IMR-90 (cell line): ENCODE measurements at regions not wholly inside any gene's neighbourhood (a gene's known extent, or its start where the extent isn't known, plus 50 kb on each side); places are given as distances from the start of the nearest gene placed in this dataset.

Source experiments
- ATAC-seq: fragments of 200-7000 bp; cut with Tn5 transposase; 2 replicates; pipeline ENCODE4 v1.9.1; 2020; ENCODE audit warnings: low read depth, mild to moderate bottlenecking, moderate library complexity
- BruUV-seq: library from RNA; stranded (reverse); fragments of 400-500 nt; replicated peaks from 2 replicates; lab custom pipeline; 2021; lab: Mats Ljungman, UMichigan
- CTCF ChIA-PET: fragments of 300-600 bp; formaldehyde crosslinking; extraction: SDS; loops from one replicate; lab custom pipeline; 2021; ENCODE audit warnings: antibody characterized with exemption; lab: Yijun Ruan, JAX
- POLR2A ChIA-PET: fragments of 300-600 bp; sonication (Branson Sonifier 250); formaldehyde crosslinking; loops from one replicate; lab custom pipeline; 2022; ENCODE audit warnings: antibody characterized with exemption; ENCODE audit not compliant: unreplicated experiment; lab: Charles Lee
- DNase-seq: peaks from one replicate; pipeline ENCODE4 v3.0.0; 2013
- H2AFZ ChIP-seq: replicated peaks from 2 replicates; pipeline ENCODE3; 2013; ENCODE audit warnings: low read length, mild to moderate bottlenecking; ENCODE audit not compliant: poor library complexity
- H2AK5ac ChIP-seq: 2 replicates; pipeline ENCODE4 v1.6.1; 2013; ENCODE audit warnings: low read depth, low read length, inconsistent platforms
- H2AK9ac ChIP-seq: replicated peaks from 2 replicates; pipeline ENCODE3; 2013; ENCODE audit warnings: mild to moderate bottlenecking, low read depth, low read length, moderate library complexity; ENCODE audit not compliant: poor library complexity
- H2BK120ac ChIP-seq: 2 replicates; pipeline ENCODE4 v1.6.1; 2013; ENCODE audit warnings: low read depth, low read length, inconsistent platforms
- H2BK15ac ChIP-seq: 3 replicates; pipeline ENCODE4 v1.6.1; 2013; ENCODE audit warnings: low read depth, low read length, inconsistent platforms
- H2BK20ac ChIP-seq: 2 replicates; pipeline ENCODE4 v1.6.1; 2013; ENCODE audit warnings: low read depth, mild to moderate bottlenecking, inconsistent platforms, low read length, moderate library complexity
- H2BK5ac ChIP-seq: 2 replicates; pipeline ENCODE4 v1.6.1; 2013; ENCODE audit warnings: mild to moderate bottlenecking, low read depth, low read length, inconsistent platforms; ENCODE audit not compliant: poor library complexity, severe bottlenecking
- H3K14ac ChIP-seq: replicated peaks from 2 replicates; pipeline ENCODE4 v1.6.1; 2013; ENCODE audit warnings: low read depth, low read length, inconsistent platforms
- H3K18ac ChIP-seq: 2 replicates; pipeline ENCODE4 v1.6.1; 2013; ENCODE audit warnings: low read depth, low read length, control low read depth
- H3K23ac ChIP-seq: 2 replicates; pipeline ENCODE4 v1.6.1; 2013; ENCODE audit warnings: low read depth, low read length, inconsistent platforms
- H3K27ac ChIP-seq: 2 replicates; pipeline ENCODE4 v1.5.1; 2013; ENCODE audit warnings: mild to moderate bottlenecking, control low read depth, low read length; ENCODE audit not compliant: insufficient read depth
- H3K27me3 ChIP-seq: 2 replicates; pipeline ENCODE4 v1.6.1; 2013; ENCODE audit warnings: low read length; ENCODE audit not compliant: control insufficient read depth, insufficient read depth
- H3K36me3 ChIP-seq: 2 replicates; pipeline ENCODE4 v1.6.1; 2013; ENCODE audit warnings: low read length, mixed read lengths; ENCODE audit not compliant: control insufficient read depth, insufficient read depth
- H3K4ac ChIP-seq: 2 replicates; pipeline ENCODE4 v1.6.1; 2013; ENCODE audit warnings: low read depth, low read length, inconsistent platforms
- H3K4me1 ChIP-seq: 2 replicates; pipeline ENCODE4 v1.6.1; 2013; ENCODE audit warnings: low read length, mixed read lengths; ENCODE audit not compliant: control insufficient read depth, insufficient read depth
- H3K4me2 ChIP-seq: 2 replicates; pipeline ENCODE4 v1.6.1; 2013; ENCODE audit warnings: low read depth, mild to moderate bottlenecking, control low read depth, low read length, moderate library complexity
- H3K4me3 ChIP-seq: 2 replicates; pipeline ENCODE4 v1.5.1; 2013; ENCODE audit warnings: low read depth, mild to moderate bottlenecking, control low read depth, low read length, moderate library complexity; ENCODE audit not compliant: insufficient read depth
- H3K56ac ChIP-seq: 2 replicates; pipeline ENCODE4 v1.6.1; 2013; ENCODE audit warnings: low read length, inconsistent platforms; ENCODE audit not compliant: insufficient read depth; ENCODE audit errors: extremely low read depth
- H3K79me1 ChIP-seq, 2 experiments: 2 replicates each; pipeline ENCODE4 v1.6.1; 2013; ENCODE audit warnings: low read length in 2 of 2, inconsistent platforms in 1 of 2, low read depth in 1 of 2
- H3K9ac ChIP-seq: 2 replicates; pipeline ENCODE4 v1.6.1; 2013; ENCODE audit warnings: low read depth, low read length, control low read depth
- H3K9me1 ChIP-seq: 2 replicates; pipeline ENCODE4 v1.6.1; 2013; ENCODE audit warnings: low read length, inconsistent platforms; ENCODE audit not compliant: insufficient read depth
- H3K9me3 ChIP-seq: 2 replicates; pipeline ENCODE4 v1.6.1; 2013; ENCODE audit warnings: low read length; ENCODE audit not compliant: control insufficient read depth, insufficient read depth
- H4K20me1 ChIP-seq: 2 replicates; pipeline ENCODE4 v1.6.1; 2013; ENCODE audit warnings: low read length, inconsistent platforms; ENCODE audit not compliant: insufficient read depth
- H4K5ac ChIP-seq: 2 replicates; pipeline ENCODE4 v1.6.1; 2013; ENCODE audit warnings: mild to moderate bottlenecking, low read depth, low read length, control low read depth
- H4K8ac ChIP-seq, 2 experiments: 2 replicates each; pipeline ENCODE4 v1.6.1; 2013; ENCODE audit warnings: low read depth in 2 of 2, low read length in 2 of 2, control low read depth in 1 of 2, inconsistent platforms in 1 of 2
- H4K91ac ChIP-seq: 2 replicates; pipeline ENCODE4 v1.6.1; 2013; ENCODE audit warnings: low read depth, low read length, inconsistent platforms; ENCODE audit not compliant: insufficient read depth
- BHLHE40 ChIP-seq: fragments of 150-350 bp; IDR thresholded peaks from 2 replicates; pipeline ENCODE4 v1.6.1; 2016; ENCODE audit warnings: mild to moderate bottlenecking, low read depth, low read length
- CEBPB ChIP-seq: IDR thresholded peaks from 2 replicates; pipeline ENCODE4 v1.6.1; 2012; ENCODE audit warnings: low read depth, low read length, improper control_type of control experiment
- CHD1 ChIP-seq: IDR thresholded peaks from 2 replicates; pipeline ENCODE4 v1.6.1; 2012; ENCODE audit warnings: low read depth, low read length, improper control_type of control experiment
- FOS ChIP-seq: fragments of 150-350 bp; IDR thresholded peaks from 2 replicates; pipeline ENCODE4 v1.6.1; 2016; ENCODE audit warnings: low read depth, low read length
- MAFK ChIP-seq: IDR thresholded peaks from 2 replicates; pipeline ENCODE4 v1.6.1; 2012; ENCODE audit warnings: low read depth, low read length, improper control_type of control experiment
- MAZ ChIP-seq: IDR thresholded peaks from 2 replicates; pipeline ENCODE4 v1.6.1; 2012; ENCODE audit warnings: low read depth, mild to moderate bottlenecking, low read length, improper control_type of control experiment, moderate library complexity, borderline replicate concordance
- MXI1 ChIP-seq: IDR thresholded peaks from 2 replicates; pipeline ENCODE4 v1.6.1; 2012; ENCODE audit warnings: low read depth, mild to moderate bottlenecking, low read length, moderate library complexity, borderline replicate concordance
- NFE2L2 ChIP-seq: fragments of 150-350 bp; IDR thresholded peaks from 2 replicates; pipeline ENCODE4 v1.6.1; 2016; ENCODE audit warnings: low read depth, mild to moderate bottlenecking, low read length
- POLR2A ChIP-seq: IDR thresholded peaks from 2 replicates; pipeline ENCODE4 v1.6.1; 2012; ENCODE audit warnings: mild to moderate bottlenecking, low read depth, low read length
- RAD21 ChIP-seq: IDR thresholded peaks from 2 replicates; pipeline ENCODE4 v1.6.1; 2012; ENCODE audit warnings: low read length, improper control_type of control experiment
- RCOR1 ChIP-seq: IDR thresholded peaks from 2 replicates; pipeline ENCODE4 v1.6.1; 2012; ENCODE audit warnings: mild to moderate bottlenecking, low read length, improper control_type of control experiment; ENCODE audit not compliant: insufficient replicate concordance
- RFX5 ChIP-seq: IDR thresholded peaks from 2 replicates; pipeline ENCODE4 v1.8.0; 2012; ENCODE audit warnings: low read depth, mild to moderate bottlenecking, low read length, moderate library complexity
- SMC3 ChIP-seq: fragments of 150-350 bp; IDR thresholded peaks from 2 replicates; pipeline ENCODE4 v1.6.1; 2016; ENCODE audit warnings: low read depth, mild to moderate bottlenecking, antibody characterized with exemption, low read length, moderate library complexity
- USF2 ChIP-seq: fragments of 150-350 bp; IDR thresholded peaks from 2 replicates; pipeline ENCODE4 v1.6.1; 2017; ENCODE audit warnings: mild to moderate bottlenecking, antibody characterized with exemption, low read length, low read depth
- dilution Hi-C: fragments of 300-500 bp; cut with HindIII; formaldehyde crosslinking; loops from one replicate; pipeline ENCODE4 v1.14.3; 2018; ENCODE audit warnings: low sequenced_read_pairs; ENCODE audit not compliant: unreplicated experiment
- in situ Hi-C: fragments of 300-500 bp; cut with MboI; formaldehyde crosslinking; loops from 3 replicates; pipeline ENCODE4 v1.14.3; 2019; ENCODE audit warnings: low sequenced_read_pairs, inconsistent platforms, mixed read lengths
- intact Hi-C: fragments of 100-400 bp; cut with micrococcal nuclease; formaldehyde crosslinking; loops from 2 replicates; pipeline ENCODE4 v1.10.0; 2022
- TF ChIP-seq, protein P1 (sequence below): fragments of 150-350 bp; IDR thresholded peaks from 2 replicates; pipeline ENCODE4 v1.6.1; 2016; ENCODE audit warnings: low read depth, mild to moderate bottlenecking, low read length, moderate library complexity, borderline replicate concordance
- TF ChIP-seq, protein P2 (sequence below): conservative IDR thresholded peaks from 2 replicates; pipeline ENCODE4 v1.5.1; 2012; ENCODE audit warnings: mild to moderate bottlenecking, low read depth, low read length, improper control_type of control experiment

DNA sequence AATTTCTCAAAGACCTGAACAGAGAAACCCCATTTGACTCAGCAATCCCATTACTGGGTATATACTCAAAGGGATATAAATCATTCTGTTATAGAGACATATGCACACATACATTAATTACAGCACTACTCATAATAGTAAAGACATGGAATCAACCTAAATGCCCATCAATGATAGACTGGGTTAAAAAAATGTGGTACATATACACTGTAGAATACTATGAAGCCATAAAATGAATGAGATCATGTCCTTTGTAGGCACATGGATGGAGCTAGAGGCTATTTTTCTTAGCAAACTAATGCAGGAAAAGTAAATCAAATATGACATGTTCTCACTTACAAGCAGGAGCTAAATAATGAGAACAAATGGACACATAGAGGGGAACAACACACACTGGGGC is 303.8 kb downstream of the BTG1 start:
- H3K36me3 ChIP-seq: no peaks in the 10 kb centered on the region
- CTCF ChIA-PET: no interaction called here
- no peak overlapping the region for H2AFZ ChIP-seq

More for the DNA sequence above, 303.8 kb downstream of the BTG1 start:
- Histone ChIP-seq H3K18ac (no peak overlapping the region), H2AK9ac (no peak overlapping the region), H4K5ac (no peak overlapping the region), H3K14ac (no peak overlapping the region), H3K4ac (no peak overlapping the region), H4K91ac (no peak overlapping the region), H3K4me3 (no peak overlapping the region), H3K9me1 (no peaks in the 10 kb centered on the region), H3K27ac (no peak overlapping the region), H2BK120ac (no peak overlapping the region), H3K4me1 (no peaks in the 10 kb centered on the region), H3K9me3 (peaks cover 3% of the 10 kb centered on the region; the same call in 1 of the 2 replicates), H3K56ac (no peak overlapping the region), H4K20me1 (no peaks in the 10 kb centered on the region), H4K8ac (no peak overlapping the region), H3K4me2 (no peak overlapping the region), H2BK20ac (no peak overlapping the region), H3K9ac (no peak overlapping the region), H3K79me1 (no peaks in the 10 kb centered on the region), H3K27me3 (no peaks in the 10 kb centered on the region), H2AK5ac (no peak overlapping the region), H2BK5ac (no peak overlapping the region), H2BK15ac (no peak overlapping the region), H3K23ac (no peak overlapping the region)
- DNase-seq: no peak
- no TSS peak for BruUV-seq
- dilution Hi-C loops: no loop called here
- POLR2A ChIA-PET: no interaction called here
- in situ Hi-C loops: no loop called here
- TF ChIP-seq RAD21 (no peak), MXI1 (no peak), BHLHE40 (no peak), CEBPB (no peak), FOS (no peak), USF2 (no peak), RCOR1 (no peak), POLR2A (no peak), NFE2L2 (no peak), SMC3 (no peak), MAFK (no peak), CHD1 (no peak), MAZ (no peak), RFX5 (no peak)
- TF ChIP-seq, protein P1, sequence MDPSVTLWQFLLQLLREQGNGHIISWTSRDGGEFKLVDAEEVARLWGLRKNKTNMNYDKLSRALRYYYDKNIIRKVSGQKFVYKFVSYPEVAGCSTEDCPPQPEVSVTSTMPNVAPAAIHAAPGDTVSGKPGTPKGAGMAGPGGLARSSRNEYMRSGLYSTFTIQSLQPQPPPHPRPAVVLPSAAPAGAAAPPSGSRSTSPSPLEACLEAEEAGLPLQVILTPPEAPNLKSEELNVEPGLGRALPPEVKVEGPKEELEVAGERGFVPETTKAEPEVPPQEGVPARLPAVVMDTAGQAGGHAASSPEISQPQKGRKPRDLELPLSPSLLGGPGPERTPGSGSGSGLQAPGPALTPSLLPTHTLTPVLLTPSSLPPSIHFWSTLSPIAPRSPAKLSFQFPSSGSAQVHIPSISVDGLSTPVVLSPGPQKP: no peak
- TF ChIP-seq, protein P2, sequence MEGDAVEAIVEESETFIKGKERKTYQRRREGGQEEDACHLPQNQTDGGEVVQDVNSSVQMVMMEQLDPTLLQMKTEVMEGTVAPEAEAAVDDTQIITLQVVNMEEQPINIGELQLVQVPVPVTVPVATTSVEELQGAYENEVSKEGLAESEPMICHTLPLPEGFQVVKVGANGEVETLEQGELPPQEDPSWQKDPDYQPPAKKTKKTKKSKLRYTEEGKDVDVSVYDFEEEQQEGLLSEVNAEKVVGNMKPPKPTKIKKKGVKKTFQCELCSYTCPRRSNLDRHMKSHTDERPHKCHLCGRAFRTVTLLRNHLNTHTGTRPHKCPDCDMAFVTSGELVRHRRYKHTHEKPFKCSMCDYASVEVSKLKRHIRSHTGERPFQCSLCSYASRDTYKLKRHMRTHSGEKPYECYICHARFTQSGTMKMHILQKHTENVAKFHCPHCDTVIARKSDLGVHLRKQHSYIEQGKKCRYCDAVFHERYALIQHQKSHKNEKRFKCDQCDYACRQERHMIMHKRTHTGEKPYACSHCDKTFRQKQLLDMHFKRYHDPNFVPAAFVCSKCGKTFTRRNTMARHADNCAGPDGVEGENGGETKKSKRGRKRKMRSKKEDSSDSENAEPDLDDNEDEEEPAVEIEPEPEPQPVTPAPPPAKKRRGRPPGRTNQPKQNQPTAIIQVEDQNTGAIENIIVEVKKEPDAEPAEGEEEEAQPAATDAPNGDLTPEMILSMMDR: no peak
- intact Hi-C loops: no loop called here
- ATAC-seq: no peak
